Activated effector memory CD4-positive, alpha-beta T cell treated with anti-CD3 and anti-CD28 coated beads, Interleukin-2, amount 50 U/mL, for 16 hours (primary cell): ENCODE measurements at regions not wholly inside any gene's neighbourhood (a gene's known extent, or its start where the extent isn't known, plus 50 kb on each side); places are given as distances from the start of the nearest gene placed in this dataset.
"Not testable (repeated sequence)": the region's sequence is repeated elsewhere in the genome, so short reads cannot be mapped to it uniquely, and the experiment has no call there.

Source experiments
- DNase-seq: peaks from one replicate; pipeline ENCODE4 v3.0.0-alpha.2; 2020

GRCh38 chr5:174498575-174498974 lies 225.8 kb upstream of the MSX2 start:
- not testable (repeated sequence) for DNase-seq

- no peak for DNase-seq
Measured at GRCh38 chr5:174500636-174501035, 223.7 kb upstream of the MSX2 start.

GRCh38 chr5:174501461-174502069 lies 222.8 kb upstream of the MSX2 start:
- DNase-seq: no peak

- no peak for DNase-seq
Measured at GRCh38 chr5:174503086-174503460, 221.3 kb upstream of the MSX2 start.

GRCh38 chr5:174503461-174504265 lies 220.7 kb upstream of the MSX2 start:
- no peak for DNase-seq

- no peak for DNase-seq
Measured at GRCh38 chr5:174504266-174504726, 220.1 kb upstream of the MSX2 start.

GRCh38 chr5:174505621-174506020 lies 218.8 kb upstream of the MSX2 start:
- no peak for DNase-seq

GRCh38 chr5:174510782-174511453 lies 213.5 kb upstream of the MSX2 start:
- DNase-seq: not testable (repeated sequence)

- DNase-seq: no peak
Measured at GRCh38 chr5:174511714-174512253, 212.6 kb upstream of the MSX2 start.

GRCh38 chr5:174514325-174514724 lies 210.1 kb upstream of the MSX2 start:
- DNase-seq: no peak

GRCh38 chr5:174514983-174515394 lies 209.4 kb upstream of the MSX2 start:
- DNase-seq: no peak

- DNase-seq: no peak
Measured at GRCh38 chr5:174516741-174517140, 207.6 kb upstream of the MSX2 start.

GRCh38 chr5:174518512-174518911 lies 205.9 kb upstream of the MSX2 start:
- DNase-seq: no peak

GRCh38 chr5:174520420-174521396 lies 203.7 kb upstream of the MSX2 start:
- DNase-seq: no peak

- DNase-seq: no peak
Measured at GRCh38 chr5:174521449-174521848, 202.9 kb upstream of the MSX2 start.

- no peak for DNase-seq
Measured at GRCh38 chr5:174522480-174523260, 201.7 kb upstream of the MSX2 start.

- no peak for DNase-seq
Measured at GRCh38 chr5:174523311-174524071, 200.9 kb upstream of the MSX2 start.

- no peak for DNase-seq
Measured at GRCh38 chr5:174524351-174524750, 200.0 kb upstream of the MSX2 start.

- no peak for DNase-seq
Measured at GRCh38 chr5:174526177-174526576, 198.2 kb upstream of the MSX2 start.

GRCh38 chr5:174527916-174528540 lies 196.4 kb upstream of the MSX2 start:
- DNase-seq: no peak
